HG03060 (cell line): ENCODE measurements at regions not wholly inside any gene's neighbourhood (a gene's known extent, or its start where the extent isn't known, plus 50 kb on each side); places are given as distances from the start of the nearest gene placed in this dataset.
"Not testable (repeated sequence)": the region's sequence is repeated elsewhere in the genome, so short reads cannot be mapped to it uniquely, and the experiment has no call there.

ENCODE experiments used
- ATAC-seq: cut with Tn5 transposase; IDR thresholded peaks from one replicate; pipeline ENCODE4 v1.9.1; 2021; ENCODE audit warnings: low read depth, moderate number of reproducible peaks; ENCODE audit not compliant: unreplicated experiment

GRCh38 chr2:16396986-16397385, 268.6 kb downstream of the CYRIA start:
- ATAC-seq: no peak

- no peak for ATAC-seq
These were observed 269.5 kb downstream of the CYRIA start for GRCh38 chr2:16396171-16396570.

GRCh38 chr2:16395601-16396000, 270.0 kb downstream of the CYRIA start:
- ATAC-seq: no peak

- no peak for ATAC-seq
These were observed 270.6 kb downstream of the CYRIA start for GRCh38 chr2:16394986-16395550.

DNA sequence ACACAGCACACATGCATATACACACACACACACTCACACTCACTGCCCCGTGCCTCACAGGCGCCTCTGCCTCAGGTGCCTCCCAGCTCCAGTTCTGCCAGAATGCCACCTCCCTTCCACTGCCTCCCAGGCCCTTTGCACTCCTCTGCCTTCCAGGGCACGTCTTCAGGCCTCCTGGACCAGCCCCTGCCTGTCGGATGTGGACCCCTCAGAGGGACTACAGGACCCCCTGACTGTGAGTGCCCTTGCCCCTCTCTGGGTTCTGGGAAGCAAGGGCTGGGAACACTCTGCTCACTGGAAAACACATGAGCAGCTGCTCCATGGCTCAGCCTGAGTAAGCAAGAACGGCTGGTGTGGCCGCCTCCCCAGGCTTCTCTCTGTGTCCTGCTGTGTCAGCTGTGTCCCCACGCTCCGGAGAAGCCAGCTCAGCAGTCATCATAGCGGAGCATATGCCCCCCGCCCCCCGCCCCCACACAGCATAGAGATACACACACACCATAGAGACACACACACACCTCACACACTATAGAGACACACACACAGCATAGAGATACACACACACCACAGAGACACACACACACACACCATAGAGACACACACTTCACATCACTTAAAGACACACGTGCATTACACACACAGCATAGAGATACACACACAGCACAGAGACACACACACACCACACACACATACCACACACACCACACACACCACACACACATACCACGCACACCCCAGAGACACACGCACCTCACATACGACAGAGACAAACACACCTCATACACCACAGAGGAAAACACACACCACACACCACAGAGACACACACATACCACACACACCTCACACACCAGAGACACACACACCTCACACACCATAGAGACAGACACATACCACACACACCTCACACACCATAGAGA, 271.3 kb downstream of the CYRIA start:
- no peak for ATAC-seq

- no peak for ATAC-seq
These were observed 272.0 kb downstream of the CYRIA start for GRCh38 chr2:16393500-16394071.

GRCh38 chr2:16392647-16393499, 272.8 kb downstream of the CYRIA start:
- ATAC-seq: no peak

DNA sequence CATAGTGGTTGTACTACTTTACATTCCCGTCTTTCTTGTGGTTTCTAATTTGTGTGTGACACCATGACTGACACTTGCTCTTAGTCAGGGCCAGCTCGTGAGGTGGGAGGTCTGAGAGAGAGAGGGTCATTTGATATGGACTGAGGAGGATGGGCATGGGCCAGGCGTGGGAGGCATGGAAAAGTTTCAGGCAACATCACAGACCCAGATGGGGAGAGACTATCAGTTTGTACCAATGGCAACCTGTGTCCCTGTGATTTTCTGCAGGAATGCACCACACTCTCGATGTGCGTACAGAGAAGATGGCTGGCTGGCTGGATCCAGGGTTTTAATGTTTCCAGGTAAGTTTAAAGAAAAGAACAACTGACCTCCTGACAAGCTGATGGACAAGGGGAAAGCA, 273.6 kb downstream of the CYRIA start:
- ATAC-seq: no peak

DNA sequence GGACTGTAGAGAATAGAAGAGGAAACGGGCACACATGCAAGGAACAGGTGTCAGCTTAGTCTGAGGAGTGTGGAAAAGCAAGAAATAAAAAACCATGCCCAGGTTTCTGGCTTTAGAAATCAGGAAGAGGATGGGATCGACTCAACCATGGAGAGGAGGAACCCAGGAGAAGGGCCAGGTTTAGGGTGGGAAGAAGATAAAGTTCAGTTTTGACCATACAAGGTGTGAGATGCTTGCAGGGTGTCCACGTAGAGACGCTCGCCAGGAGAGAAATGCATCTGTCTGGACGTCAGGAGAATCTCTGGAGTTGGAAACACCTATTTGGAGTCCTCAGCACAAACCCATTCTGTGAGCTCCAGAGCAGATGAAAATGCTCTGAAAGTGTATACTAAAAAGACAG, 275.1 kb downstream of the CYRIA start:
- ATAC-seq: no peak

DNA sequence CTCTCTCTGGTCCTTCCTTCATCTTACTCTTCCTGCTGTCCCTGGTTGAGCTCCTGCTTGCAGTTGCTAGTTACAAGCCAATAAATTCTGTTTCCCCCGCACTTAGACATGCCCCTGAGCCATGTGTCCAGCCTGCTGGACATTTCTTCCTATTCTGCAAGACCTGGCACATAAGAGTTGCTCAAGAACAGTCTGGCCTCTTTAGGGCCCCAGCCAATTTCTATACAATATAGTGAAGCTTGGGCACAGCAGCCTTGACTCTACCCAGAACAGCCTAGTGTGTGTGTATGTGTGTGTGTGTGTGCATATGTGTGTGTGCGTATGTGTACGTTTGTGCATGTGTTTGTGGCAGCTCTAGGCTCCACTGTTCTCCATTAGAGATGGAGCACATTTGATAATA, 276.0 kb downstream of the CYRIA start:
- no peak for ATAC-seq

GRCh38 chr2:16388199-16388830, 277.3 kb downstream of the CYRIA start:
- ATAC-seq: not testable (repeated sequence)

DNA sequence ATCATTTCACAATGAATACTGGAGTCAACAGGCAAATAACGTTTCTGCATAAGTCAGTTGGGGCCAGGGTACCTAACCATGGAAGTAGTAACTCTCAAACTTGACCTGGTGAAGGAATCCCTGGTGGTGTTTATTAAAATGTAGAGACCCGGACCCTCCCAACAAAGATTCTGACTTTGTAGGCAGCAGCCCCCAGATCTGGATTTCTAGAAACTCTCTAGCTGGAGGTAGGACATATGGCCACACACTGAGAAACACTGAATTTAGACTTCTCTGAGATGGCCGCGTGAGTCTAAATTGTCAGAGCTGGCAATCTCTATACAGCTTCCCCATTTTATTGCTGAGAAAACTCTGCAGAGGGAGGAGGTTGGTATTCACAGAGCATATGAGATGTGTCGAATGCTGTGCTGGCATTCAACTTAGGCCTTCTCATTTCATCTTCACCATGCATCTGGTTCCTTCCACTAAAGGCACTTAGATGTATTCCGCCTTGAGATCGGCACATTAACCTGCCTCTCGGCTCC, 278.1 kb downstream of the CYRIA start:
- no peak for ATAC-seq

- ATAC-seq: no peak
These were observed 279.2 kb downstream of the CYRIA start for GRCh38 chr2:16386431-16386830.

DNA sequence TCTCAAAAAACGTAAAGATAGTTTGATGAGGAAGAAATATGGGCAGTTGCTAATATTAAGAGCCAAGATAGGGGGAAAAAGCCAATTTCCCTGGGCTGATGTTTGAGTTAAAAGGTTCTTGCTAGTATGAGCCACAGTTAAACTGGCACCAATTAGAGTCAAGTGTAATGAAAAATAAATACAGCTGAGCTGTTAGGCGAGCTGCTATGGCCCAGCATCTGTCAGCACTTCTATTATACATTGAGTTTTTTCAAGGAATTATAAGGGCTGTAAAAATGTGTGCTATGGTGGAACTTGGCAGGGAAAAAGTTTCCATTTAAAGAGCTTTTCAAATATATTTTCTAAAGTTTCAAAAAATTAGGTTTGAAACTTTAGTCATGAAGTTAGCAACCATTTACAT, 279.6 kb downstream of the CYRIA start:
- ATAC-seq: no peak

GRCh38 chr2:16385341-16385740, 280.3 kb downstream of the CYRIA start:
- ATAC-seq: no peak

DNA sequence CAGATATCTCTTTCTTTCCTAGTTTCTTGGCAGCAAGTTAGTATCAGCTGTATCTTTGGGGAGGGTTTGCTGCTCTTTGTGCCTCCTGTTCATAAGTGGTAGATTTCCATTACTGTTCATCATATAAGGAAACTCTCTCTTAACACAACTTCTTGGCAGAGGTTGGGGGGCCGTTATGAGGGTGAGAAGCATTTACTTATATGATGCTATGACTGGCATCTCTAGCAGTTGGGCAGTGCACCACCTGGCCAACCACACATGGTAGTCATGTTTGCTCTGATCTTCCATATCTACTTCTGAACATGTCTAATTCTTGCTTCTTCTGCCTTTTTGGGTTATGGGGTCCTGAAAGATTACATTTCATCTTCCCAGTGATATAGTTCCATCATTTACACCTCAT, 282.2 kb downstream of the CYRIA start:
- ATAC-seq: no peak

- no peak for ATAC-seq
These were observed 283.2 kb downstream of the CYRIA start for GRCh38 chr2:16382451-16382850.

- ATAC-seq: no peak
These were observed 284.1 kb downstream of the CYRIA start for GRCh38 chr2:16381511-16381910.

GRCh38 chr2:16379901-16380300, 285.7 kb downstream of the CYRIA start:
- ATAC-seq: not testable (repeated sequence)

DNA sequence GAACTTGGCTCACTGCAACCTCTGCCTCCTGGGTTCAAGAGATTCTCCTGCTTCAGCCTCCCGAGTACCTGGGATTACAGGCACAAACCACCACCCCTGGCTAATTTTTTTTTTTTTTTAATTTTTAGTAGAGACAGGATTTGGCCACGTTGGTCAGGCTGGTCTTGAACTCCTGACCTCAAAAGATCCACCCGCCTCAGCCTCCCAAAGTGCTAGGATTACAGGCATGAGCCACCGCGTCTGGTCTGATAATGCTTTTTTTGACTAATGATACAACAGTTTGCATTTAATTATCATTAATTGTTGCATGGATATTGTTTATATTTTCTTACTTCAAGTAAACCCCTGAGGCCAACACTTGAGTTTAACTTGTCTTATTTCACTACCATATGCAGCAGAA, 286.6 kb downstream of the CYRIA start:
- not testable (repeated sequence) for ATAC-seq
